Activated T-cell treated with anti-CD3 and anti-CD28 coated beads, Interleukin-2, amount 50 U/mL, for 4 hours (primary cell): ENCODE measurements at regions not wholly inside any gene's neighbourhood (a gene's known extent, or its start where the extent isn't known, plus 50 kb on each side); places are given as distances from the start of the nearest gene placed in this dataset.

Source experiments
- ATAC-seq, 2 donors: fragments of 200-7000 bp; cut with Tn5 transposase; one replicate each; pipeline ENCODE4 v1.10.0; 2021
- DNase-seq: peaks from one replicate; pipeline ENCODE4 v3.0.0-alpha.2; 2020
- H3K27me3 Mint-ChIP-seq: one replicate; pipeline ENCODE4 v1.8.0; 2021; ENCODE audit warnings: low read depth, mixed read lengths
- H3K36me3 Mint-ChIP-seq: one replicate; pipeline ENCODE4 v1.8.0; 2022; ENCODE audit warnings: mixed read lengths; ENCODE audit not compliant: insufficient read depth
- H3K4me1 Mint-ChIP-seq: one replicate; pipeline ENCODE4 v1.8.0; 2021; ENCODE audit warnings: low read depth, mixed read lengths
- H3K4me3 Mint-ChIP-seq: one replicate; pipeline ENCODE4 v1.8.0; 2021; ENCODE audit warnings: mild to moderate bottlenecking, moderate library complexity, mixed read lengths
- H3K9me3 Mint-ChIP-seq: one replicate; pipeline ENCODE4 v1.8.0; 2021; ENCODE audit warnings: mixed read lengths

DNA sequence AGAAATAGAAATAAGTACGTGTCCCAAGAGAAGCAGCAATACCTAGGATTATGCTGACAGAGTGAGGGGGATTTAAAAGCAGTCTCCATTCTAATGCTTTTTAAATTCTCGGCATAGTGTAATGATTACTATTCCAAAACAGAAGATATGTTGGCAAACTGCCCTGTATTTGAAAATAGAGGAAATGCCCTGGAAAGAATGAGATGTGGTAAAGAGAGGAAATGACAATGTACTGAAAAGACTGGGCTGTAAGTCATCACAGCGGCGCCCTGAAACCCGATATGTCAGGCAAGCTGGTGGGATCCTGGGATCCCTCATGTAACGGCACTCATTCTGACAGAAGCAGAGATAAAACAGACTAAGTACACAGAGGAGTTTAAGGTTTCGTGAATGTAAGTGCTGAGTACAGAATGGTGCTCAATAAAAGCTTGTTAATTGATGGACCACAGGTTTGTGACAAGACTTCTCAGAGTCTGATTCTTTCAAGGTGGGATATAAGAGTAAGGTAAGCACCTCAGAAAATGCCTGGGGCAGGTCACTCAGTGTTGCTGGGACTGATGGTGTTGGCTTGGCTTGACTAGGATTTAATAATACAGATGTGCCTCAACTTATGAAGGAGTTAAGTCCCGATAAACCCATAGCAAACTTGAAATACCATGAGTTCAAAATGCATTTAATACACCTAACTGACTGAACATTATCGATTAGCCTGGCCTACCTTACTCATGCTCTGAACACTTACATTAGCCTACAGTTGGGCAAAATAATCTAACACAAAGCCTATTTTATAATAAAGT, 91.4 kb downstream of the NFKBIZ start:
- H3K27me3 Mint-ChIP-seq, result no peaks in the 10 kb centered on the region
- H3K4me3 Mint-ChIP-seq, result no peak overlapping the region
- H3K36me3 Mint-ChIP-seq, result no peaks in the 10 kb centered on the region
- peak in 1 of 2 donors; percentile 23 for ATAC-seq
- H3K9me3 Mint-ChIP-seq, result peaks cover 3% of the 10 kb centered on the region
- no peak for DNase-seq
- peaks cover 36% of the 10 kb centered on the region for H3K4me1 Mint-ChIP-seq

DNA sequence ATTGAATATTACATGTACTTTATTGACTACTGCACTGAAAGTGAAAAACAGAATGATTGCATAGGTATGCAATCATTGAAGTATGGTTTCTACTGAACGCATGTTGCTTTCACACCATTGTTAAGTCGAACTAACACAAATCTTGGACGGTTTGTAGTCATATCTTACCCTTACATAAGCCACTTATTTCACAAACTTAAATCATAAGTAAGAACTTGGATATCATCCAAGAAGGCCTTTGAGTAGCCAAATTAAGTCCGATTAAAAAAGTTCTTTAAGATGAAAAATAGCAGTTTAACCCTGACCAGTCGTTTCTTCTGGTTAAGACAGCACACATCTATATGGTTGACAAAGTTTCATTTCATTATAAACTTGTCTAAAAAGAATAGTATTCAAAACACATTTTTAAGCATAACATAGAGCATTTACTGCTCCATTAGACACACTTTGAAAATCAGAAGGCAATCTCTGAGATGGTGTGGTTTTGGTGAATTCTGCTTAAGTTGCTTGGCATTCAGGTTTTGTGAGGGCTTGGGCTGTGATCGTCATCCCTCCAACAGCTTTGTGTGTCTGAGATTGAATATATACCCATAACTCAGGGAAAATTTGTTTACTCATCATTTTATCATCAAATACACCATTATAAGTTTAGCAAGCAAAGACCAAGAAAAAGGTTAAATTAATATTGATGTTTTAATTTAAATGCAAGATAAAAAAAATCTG, 92.2 kb downstream of the NFKBIZ start:
- Mint-ChIP-seq H3K9me3 (peaks cover 3% of the 10 kb centered on the region), H3K27me3 (no peaks in the 10 kb centered on the region), H3K4me3 (no peak overlapping the region), H3K4me1 (peaks cover 37% of the 10 kb centered on the region), H3K36me3 (no peaks in the 10 kb centered on the region)
- DNase-seq, result no peak
- no peak for ATAC-seq

DNA sequence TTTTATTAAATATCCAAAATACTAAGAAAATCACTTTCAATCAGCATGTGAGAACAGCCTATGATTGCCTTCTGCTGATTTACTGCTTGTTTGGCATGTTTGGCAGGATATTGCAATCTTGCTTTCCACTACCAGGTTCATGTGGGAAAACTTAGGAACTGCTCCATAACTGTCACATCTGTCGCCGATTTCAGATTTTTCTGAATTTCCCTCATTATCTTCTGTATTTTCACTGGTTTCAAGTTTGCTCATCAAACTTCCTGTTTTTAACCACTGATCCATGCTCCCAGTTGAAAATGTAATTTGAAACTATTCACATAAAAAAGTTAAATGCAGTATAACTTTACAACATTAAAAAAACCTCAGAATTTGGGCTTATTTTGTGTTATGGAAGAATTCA, 93.0 kb downstream of the NFKBIZ start:
- no peak overlapping the region for H3K4me3 Mint-ChIP-seq

DNA sequence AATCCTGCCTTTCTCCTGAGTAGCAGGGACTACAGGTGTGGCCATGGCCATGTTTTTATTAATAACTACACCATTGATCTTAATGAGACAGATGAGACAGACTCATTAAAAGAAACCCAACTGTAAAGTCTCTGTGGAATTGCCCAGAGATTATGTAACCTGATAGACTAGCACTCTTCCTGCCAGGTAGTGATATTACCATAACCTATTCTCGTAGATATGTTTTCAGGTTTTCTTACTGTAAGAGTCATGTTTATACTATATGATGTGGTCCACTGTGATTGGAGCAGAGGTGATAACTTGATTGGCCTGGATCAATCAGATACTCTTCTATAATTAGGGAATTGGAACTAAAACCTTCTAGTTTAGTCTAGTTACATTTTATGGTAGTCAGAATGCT, 93.7 kb downstream of the NFKBIZ start:
- Mint-ChIP-seq H3K36me3 (no peaks in the 10 kb centered on the region), H3K9me3 (peaks cover 2% of the 10 kb centered on the region), H3K4me3 (no peak overlapping the region), H3K27me3 (no peaks in the 10 kb centered on the region), H3K4me1 (peaks cover 27% of the 10 kb centered on the region)
- no peak for DNase-seq
- peak; percentile 59 to 69 for ATAC-seq

More for the DNA sequence above, 93.0 kb downstream of the NFKBIZ start:
- Mint-ChIP-seq H3K27me3 (no peaks in the 10 kb centered on the region), H3K36me3 (no peaks in the 10 kb centered on the region), H3K4me1 (peaks cover 29% of the 10 kb centered on the region), H3K9me3 (no peaks in the 10 kb centered on the region)
- no peak for DNase-seq
- ATAC-seq, result no peak

DNA sequence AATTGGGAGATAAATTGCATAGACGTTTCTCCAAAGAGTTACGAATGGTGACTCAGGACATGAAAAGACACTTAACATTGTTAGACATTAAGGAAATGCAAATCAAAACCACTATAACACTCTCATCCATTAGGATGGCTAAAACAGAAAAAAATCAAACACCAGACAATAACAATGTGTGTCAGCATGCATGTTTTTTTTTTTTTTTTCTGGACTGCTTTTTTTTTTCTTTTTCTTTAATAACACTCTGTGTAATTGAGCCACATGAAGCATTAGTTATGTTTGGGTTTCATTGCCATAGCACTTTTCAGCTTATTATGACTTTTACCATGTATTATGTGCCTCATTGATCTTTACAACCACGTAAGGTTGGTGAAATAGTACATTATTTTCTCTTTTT, 95.0 kb downstream of the NFKBIZ start:
- Mint-ChIP-seq H3K27me3 (no peaks in the 10 kb centered on the region), H3K4me3 (no peak overlapping the region), H3K4me1 (peaks cover 29% of the 10 kb centered on the region), H3K9me3 (peaks cover 4% of the 10 kb centered on the region), H3K36me3 (no peaks in the 10 kb centered on the region)
- no peak for DNase-seq
- ATAC-seq, result no peak

DNA sequence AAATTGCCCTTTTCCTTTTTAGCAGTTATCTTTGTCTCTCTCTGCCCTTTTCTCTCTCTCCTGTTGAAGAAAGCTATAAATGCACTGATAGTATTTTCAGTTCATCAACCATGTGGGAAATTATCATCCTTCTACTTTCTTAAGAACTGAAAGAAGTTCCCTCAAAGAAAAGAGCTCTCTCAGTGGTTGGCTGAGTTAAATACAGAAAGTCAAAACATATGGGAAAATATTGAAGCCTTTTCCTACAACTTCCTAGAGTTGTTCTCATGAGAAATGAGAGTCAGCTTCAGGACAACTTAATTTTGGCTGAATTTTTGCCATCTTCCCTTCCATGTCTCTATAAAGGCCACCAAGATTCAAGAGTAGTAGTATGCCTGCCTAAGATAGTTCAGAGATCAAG, 96.7 kb downstream of the NFKBIZ start:
- peaks cover 4% of the 10 kb centered on the region for H3K9me3 Mint-ChIP-seq
- ATAC-seq (no peak), DNase-seq (no peak)
- no peak overlapping the region for H3K4me3 Mint-ChIP-seq
- no peaks in the 10 kb centered on the region for H3K36me3 Mint-ChIP-seq
- H3K4me1 Mint-ChIP-seq, result peaks cover 36% of the 10 kb centered on the region
- H3K27me3 Mint-ChIP-seq, result no peaks in the 10 kb centered on the region

DNA sequence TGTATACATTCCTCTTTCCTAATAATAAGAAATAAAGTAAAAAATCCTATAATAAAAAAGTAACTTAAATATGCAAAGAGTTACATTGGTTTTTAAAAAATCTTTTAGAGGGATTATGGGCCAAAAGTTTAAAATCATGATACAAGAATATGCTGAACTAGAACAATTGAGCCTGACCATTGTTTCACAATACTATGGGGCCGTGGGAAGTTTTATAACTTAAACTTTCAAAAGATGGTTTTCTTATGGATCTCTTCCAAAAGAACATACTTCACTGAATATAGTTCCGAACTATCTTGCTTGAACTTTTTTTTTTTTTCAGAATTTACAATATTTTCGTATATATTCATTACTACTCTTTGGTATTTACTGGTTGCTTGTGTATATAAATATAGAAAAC, 97.6 kb downstream of the NFKBIZ start:
- H3K36me3 Mint-ChIP-seq, result no peaks in the 10 kb centered on the region
- H3K4me3 Mint-ChIP-seq, result no peak overlapping the region
- ATAC-seq, result no peak
- no peaks in the 10 kb centered on the region for H3K27me3 Mint-ChIP-seq
- DNase-seq, result no peak
- H3K9me3 Mint-ChIP-seq, result peaks cover 4% of the 10 kb centered on the region
- H3K4me1 Mint-ChIP-seq, result peaks cover 33% of the 10 kb centered on the region

DNA sequence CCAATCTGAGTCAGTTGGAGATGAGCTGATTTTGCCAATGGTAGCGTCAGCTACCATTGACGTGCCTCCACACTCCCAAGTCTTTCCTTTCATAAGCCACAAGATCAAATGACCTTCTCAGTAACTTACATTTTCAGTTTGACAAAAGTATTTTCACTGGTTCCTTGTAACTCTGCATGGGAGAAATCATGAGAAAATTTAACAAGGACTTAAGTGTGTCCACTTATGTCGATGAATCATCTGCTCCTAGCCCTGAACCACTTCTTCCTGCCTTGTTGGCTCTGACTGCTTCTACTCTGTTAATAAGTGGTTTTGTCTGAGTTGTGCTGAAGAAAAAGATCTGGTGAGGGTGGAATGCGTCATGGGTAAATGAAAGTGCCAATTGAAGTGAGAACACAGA, 101.2 kb downstream of the NFKBIZ start:
- Mint-ChIP-seq H3K27me3 (no peaks in the 10 kb centered on the region), H3K4me1 (peaks cover 16% of the 10 kb centered on the region), H3K9me3 (peaks cover 4% of the 10 kb centered on the region), H3K36me3 (no peaks in the 10 kb centered on the region), H3K4me3 (no peak overlapping the region)
- DNase-seq (no peak), ATAC-seq (peak; percentile 74 to 87)

DNA sequence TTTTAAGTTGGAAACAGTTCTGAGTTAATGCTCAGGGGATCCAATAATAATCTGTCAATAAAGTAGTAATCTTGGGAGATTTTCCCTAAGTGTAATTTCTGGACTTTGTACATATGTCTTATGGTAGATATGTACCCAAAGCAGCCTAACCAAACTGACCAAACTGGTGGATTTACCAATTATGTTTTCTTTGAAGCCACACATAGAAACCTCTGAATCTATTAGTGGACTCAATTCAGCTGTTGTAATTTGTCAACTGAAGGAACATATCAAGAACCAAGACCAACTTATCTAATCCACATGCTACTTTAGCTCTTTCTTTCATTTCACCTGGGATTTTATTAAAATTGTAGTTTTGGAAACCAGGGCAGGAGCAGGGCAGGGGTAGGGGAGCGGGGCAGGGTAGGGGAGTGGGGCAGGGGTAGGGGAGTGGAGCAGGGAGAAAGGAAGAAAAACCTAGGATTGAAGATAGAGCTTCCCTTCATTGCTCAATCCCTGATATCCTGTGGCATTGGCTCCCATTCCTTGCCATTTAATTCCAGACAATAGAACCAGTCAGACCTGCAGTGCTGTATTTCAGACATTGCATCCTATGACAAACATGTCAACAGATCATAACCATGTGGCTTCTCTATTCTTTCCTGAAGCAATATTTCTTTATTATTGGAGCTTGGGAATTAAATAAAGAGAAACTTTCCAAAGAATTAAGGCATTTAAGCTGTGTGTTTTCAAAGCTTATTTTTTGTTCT, 101.8 kb downstream of the NFKBIZ start:
- Mint-ChIP-seq H3K9me3 (peaks cover 4% of the 10 kb centered on the region), H3K27me3 (no peaks in the 10 kb centered on the region), H3K4me1 (peaks cover 10% of the 10 kb centered on the region), H3K36me3 (no peaks in the 10 kb centered on the region), H3K4me3 (no peak overlapping the region)
- DNase-seq (no peak), ATAC-seq (no peak)

DNA sequence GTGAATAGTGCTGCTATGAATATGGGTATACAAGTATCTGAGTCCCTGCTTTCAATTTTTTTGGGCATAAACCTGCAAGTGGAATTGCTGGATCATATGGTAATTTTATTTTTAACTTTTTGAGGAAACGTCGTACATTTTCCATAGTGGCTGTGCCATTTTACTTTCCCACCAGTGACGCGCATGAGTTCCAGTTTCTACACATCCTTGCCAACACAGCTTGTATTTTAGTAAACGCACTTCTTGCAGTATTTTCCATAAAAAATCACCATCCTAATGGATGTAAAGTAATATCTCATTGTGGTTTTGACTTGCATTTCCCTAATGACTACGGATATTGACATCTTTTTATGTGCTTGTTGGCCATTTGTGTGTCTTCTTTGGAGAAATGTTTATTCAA, 105.0 kb downstream of the NFKBIZ start:
- H3K4me1 Mint-ChIP-seq, result peaks cover 7% of the 10 kb centered on the region
- H3K4me3 Mint-ChIP-seq, result no peak overlapping the region
- no peaks in the 10 kb centered on the region for H3K27me3 Mint-ChIP-seq
- H3K9me3 Mint-ChIP-seq, result no peaks in the 10 kb centered on the region
- no peak for DNase-seq
- ATAC-seq, result no peak
- no peaks in the 10 kb centered on the region for H3K36me3 Mint-ChIP-seq

DNA sequence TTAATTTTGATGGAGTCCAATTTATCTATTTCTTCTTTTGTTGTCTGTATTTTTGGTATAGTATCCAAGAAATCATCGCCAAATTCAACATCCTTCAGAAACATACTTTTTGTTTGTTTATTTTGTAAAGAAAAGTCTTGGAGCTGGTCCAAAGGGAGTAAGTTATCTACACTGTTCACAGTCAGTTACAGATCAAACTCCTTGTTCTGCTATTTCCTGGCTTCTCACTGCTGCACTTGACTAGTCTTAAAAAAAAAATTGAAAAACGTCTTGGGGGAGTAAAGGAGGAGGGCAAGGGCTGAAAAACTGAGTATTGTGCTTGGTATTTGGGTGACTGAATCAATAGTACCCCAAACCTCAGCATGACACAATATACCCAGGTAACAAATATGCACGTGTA, 105.6 kb downstream of the NFKBIZ start:
- no peaks in the 10 kb centered on the region for H3K27me3 Mint-ChIP-seq
- DNase-seq (no peak), ATAC-seq (no peak)
- H3K9me3 Mint-ChIP-seq, result no peaks in the 10 kb centered on the region
- H3K36me3 Mint-ChIP-seq, result no peaks in the 10 kb centered on the region
- H3K4me1 Mint-ChIP-seq, result peaks cover 6% of the 10 kb centered on the region
- no peak overlapping the region for H3K4me3 Mint-ChIP-seq

DNA sequence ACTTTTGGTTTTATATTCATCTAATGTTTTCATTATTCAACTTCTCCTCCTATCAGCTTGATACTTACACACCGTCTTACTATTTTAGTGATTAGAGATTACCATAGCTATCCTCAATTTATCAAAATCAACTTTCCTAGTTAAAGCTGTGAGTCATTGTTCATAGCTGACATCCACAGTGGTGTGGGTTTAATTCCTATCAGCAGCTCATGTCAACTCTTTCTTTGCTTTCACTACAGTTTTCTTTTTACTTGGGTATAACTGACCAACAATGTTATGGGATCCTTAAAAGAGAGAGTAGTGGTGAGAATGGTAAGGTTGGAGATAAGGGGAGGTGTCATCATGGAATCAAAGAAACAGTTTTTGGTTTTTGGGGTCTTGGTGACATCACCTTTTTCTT, 112.7 kb downstream of the NFKBIZ start:
- H3K9me3 Mint-ChIP-seq, result no peaks in the 10 kb centered on the region
- no peak overlapping the region for H3K4me3 Mint-ChIP-seq
- H3K36me3 Mint-ChIP-seq, result no peaks in the 10 kb centered on the region
- no peak for DNase-seq
- H3K27me3 Mint-ChIP-seq, result no peaks in the 10 kb centered on the region
- H3K4me1 Mint-ChIP-seq, result peaks cover 32% of the 10 kb centered on the region
- ATAC-seq, result no peak

DNA sequence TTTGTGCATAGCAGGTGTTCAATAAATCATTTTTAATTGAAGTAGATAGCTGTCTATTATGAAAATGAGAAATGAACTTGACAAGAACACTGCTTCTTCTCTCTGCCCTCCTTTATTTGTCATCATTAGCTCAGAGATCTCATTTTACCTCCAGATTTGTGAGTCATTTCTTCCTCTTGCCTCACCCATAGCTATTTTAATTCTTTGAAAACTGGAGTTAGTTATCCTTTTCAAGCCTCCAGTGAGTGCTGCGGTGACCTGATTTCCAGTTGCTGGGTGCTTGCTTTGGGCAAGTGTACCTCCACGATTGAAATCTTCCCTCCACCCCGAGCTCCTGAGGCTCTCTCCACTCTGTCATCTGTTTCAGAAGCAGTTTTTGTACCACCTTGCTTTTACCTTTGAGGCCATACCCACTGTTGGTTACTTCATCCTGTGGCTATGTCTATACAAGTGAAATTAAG, 114.6 kb downstream of the NFKBIZ start:
- Mint-ChIP-seq H3K27me3 (no peaks in the 10 kb centered on the region), H3K9me3 (peaks cover 5% of the 10 kb centered on the region), H3K4me1 (peaks cover 32% of the 10 kb centered on the region), H3K4me3 (no peak overlapping the region), H3K36me3 (no peaks in the 10 kb centered on the region)
- peak; percentile 87 to 89 for ATAC-seq
- DNase-seq, result peak; percentile 19

DNA sequence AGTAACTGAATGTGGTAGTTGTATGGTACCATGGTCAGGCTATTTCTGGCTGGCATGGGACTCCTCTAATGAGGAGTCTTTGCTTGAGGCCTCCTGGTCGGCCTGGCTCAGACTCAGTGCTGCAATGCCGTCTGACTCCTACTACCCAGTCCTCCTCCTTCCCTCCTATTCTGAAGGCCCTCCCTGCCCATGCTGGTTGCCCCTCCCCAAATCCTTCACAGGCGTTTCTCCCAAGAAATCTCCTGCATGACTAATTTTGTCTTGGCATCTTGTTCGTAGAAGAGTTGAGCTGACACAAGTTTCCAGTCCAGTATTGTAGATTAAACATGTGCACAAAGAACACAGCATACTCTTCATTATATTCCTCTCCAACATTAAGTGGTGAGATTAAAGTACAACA, 115.5 kb downstream of the NFKBIZ start:
- DNase-seq (no peak), ATAC-seq (no peak)
- peaks cover 7% of the 10 kb centered on the region for H3K9me3 Mint-ChIP-seq
- H3K36me3 Mint-ChIP-seq, result no peaks in the 10 kb centered on the region
- H3K27me3 Mint-ChIP-seq, result no peaks in the 10 kb centered on the region
- no peak overlapping the region for H3K4me3 Mint-ChIP-seq
- peaks cover 32% of the 10 kb centered on the region for H3K4me1 Mint-ChIP-seq
